ENCODE measurements at regions not wholly inside any gene's neighbourhood (a gene's known extent, or its start where the extent isn't known, plus 50 kb on each side); places are given as distances from the start of the nearest gene placed in this dataset.

GRCh38 chr2:12221584-12221983 lies 475.2 kb downstream of the LPIN1 start:
- no peak for DNase-seq

GRCh38 chr2:12222554-12222953 lies 476.1 kb downstream of the LPIN1 start:
- DNase-seq, result no peak

GRCh38 chr2:12223732-12224131 lies 477.3 kb downstream of the LPIN1 start:
- DNase-seq, result no peak

- DNase-seq, result no peak
Observed at GRCh38 chr2:12226653-12227052, 480.2 kb downstream of the LPIN1 start.

GRCh38 chr2:12227941-12228608 lies 481.6 kb downstream of the LPIN1 start:
- no peak for DNase-seq

- DNase-seq, result no peak
Observed at GRCh38 chr2:12231288-12231687, 484.9 kb downstream of the LPIN1 start.

GRCh38 chr2:12232876-12233275 lies 483.9 kb upstream of the TRIB2 start:
- no peak for DNase-seq

- DNase-seq, result no peak
Observed at GRCh38 chr2:12236136-12236844, 480.4 kb upstream of the TRIB2 start.

GRCh38 chr2:12240206-12240605 lies 476.5 kb upstream of the TRIB2 start:
- no peak for DNase-seq

GRCh38 chr2:12243381-12243780 lies 473.4 kb upstream of the TRIB2 start:
- no peak for DNase-seq

- no peak for DNase-seq
Observed at GRCh38 chr2:12244070-12244469, 472.7 kb upstream of the TRIB2 start.

GRCh38 chr2:12251121-12251520 lies 465.6 kb upstream of the TRIB2 start:
- no peak for DNase-seq

- DNase-seq, result no peak
Observed at GRCh38 chr2:12251749-12252148, 465.0 kb upstream of the TRIB2 start.

- no peak for DNase-seq
Observed at GRCh38 chr2:12253167-12253778, 463.5 kb upstream of the TRIB2 start.

- DNase-seq, result no peak
Observed at GRCh38 chr2:12254280-12254860, 462.4 kb upstream of the TRIB2 start.

GRCh38 chr2:12256206-12256605 lies 460.5 kb upstream of the TRIB2 start:
- DNase-seq, result no peak

- DNase-seq, result no peak
Observed at GRCh38 chr2:12257476-12257875, 459.3 kb upstream of the TRIB2 start.

GRCh38 chr2:12259493-12259892 lies 457.2 kb upstream of the TRIB2 start:
- DNase-seq, result no peak

GRCh38 chr2:12261986-12262680 lies 454.6 kb upstream of the TRIB2 start:
- DNase-seq, result peak in 1 of 2 experiments; percentile 15

- peak in 1 of 2 experiments; percentile 7 for DNase-seq
Observed at GRCh38 chr2:12262681-12263436, 453.9 kb upstream of the TRIB2 start.

GRCh38 chr2:12263730-12264129 lies 453.0 kb upstream of the TRIB2 start:
- no peak for DNase-seq

- DNase-seq, result no peak
Observed at GRCh38 chr2:12264146-12264545, 452.6 kb upstream of the TRIB2 start.
